H1 (cell line): ENCODE measurements at regions not wholly inside any gene's neighbourhood (a gene's known extent, or its start where the extent isn't known, plus 50 kb on each side); places are given as distances from the start of the nearest gene placed in this dataset.

Experiments used
- CTCF ChIA-PET: fragments of 300-600 bp; sonication (Branson Sonifier 250); formaldehyde crosslinking; loops from one replicate; lab custom pipeline; 2021; ENCODE audit not compliant: partially characterized antibody; lab: Charles Lee
- POLR2A ChIA-PET: fragments of 300-600 bp; sonication (Branson Sonifier 250); formaldehyde crosslinking; loops from one replicate; lab custom pipeline; 2021; ENCODE audit warnings: inconsistent platforms; ENCODE audit not compliant: partially characterized antibody; lab: Charles Lee
- DNase-seq, 2 experiments: peaks; one replicate each; pipeline versions ENCODE4 v3.0.0 to v3.0.0-alpha.2; 2010 to 2022; ENCODE audit warnings: low spot score in 2 of 2, low read depth in 1 of 2, mixed read lengths in 1 of 2
- FAIRE-seq: peaks from 2 replicates; lab custom pipeline; 2011; peaks lifted over from hg19 to GRCh38; lab: Jason Lieb, UNC
- H2AFZ ChIP-seq: 2 replicates; pipeline ENCODE4 v1.8.1; 2012; ENCODE audit warnings: low read length, inconsistent platforms
- H2AK5ac ChIP-seq: 2 replicates; pipeline ENCODE4 v1.6.1; 2013; ENCODE audit warnings: low read depth, low read length
- H2BK120ac ChIP-seq: replicated peaks from 2 replicates; pipeline ENCODE3; 2013; ENCODE audit warnings: low read depth, low read length, inconsistent platforms
- H2BK12ac ChIP-seq: 2 replicates; pipeline ENCODE4 v1.6.1; 2013; ENCODE audit warnings: low read depth, low read length
- H2BK15ac ChIP-seq: 2 replicates; pipeline ENCODE4 v1.6.1; 2013; ENCODE audit warnings: low read length
- H2BK20ac ChIP-seq: 2 replicates; pipeline ENCODE4 v1.6.1; 2013; ENCODE audit warnings: low read length
- H2BK5ac ChIP-seq: 2 replicates; pipeline ENCODE4 v1.6.1; 2013; ENCODE audit warnings: low read depth, low read length
- H3K14ac ChIP-seq: 2 replicates; pipeline ENCODE4 v1.6.1; 2013; ENCODE audit warnings: inconsistent platforms; ENCODE audit not compliant: insufficient read length
- H3K18ac ChIP-seq: 2 replicates; pipeline ENCODE4 v1.6.1; 2013; ENCODE audit warnings: low read length; ENCODE audit errors: extremely low read depth
- H3K23ac ChIP-seq: 2 replicates; pipeline ENCODE4 v1.6.1; 2013; ENCODE audit warnings: inconsistent platforms; ENCODE audit not compliant: insufficient read length
- H3K23me2 ChIP-seq: 2 replicates; pipeline ENCODE4 v1.6.1; 2013; ENCODE audit warnings: low read depth, low read length
- H3K27ac ChIP-seq: 2 replicates; pipeline ENCODE4 v1.6.1; 2011; ENCODE audit warnings: low read depth, low read length, inconsistent platforms
- H3K27me3 ChIP-seq, 4 experiments: replicated peaks in 1 of 4; 1 replicate in 1 of 4; 2 replicates in 3 of 4; pipeline versions ENCODE4 v1.6.1 to v1.8.1; 2011 to 2013; ENCODE audit warnings: low read length in 3 of 4, mild to moderate bottlenecking in 3 of 4, inconsistent platforms in 2 of 4, mixed read lengths in 2 of 4, moderate library complexity in 1 of 4; ENCODE audit not compliant: control insufficient read depth in 3 of 4, insufficient read depth in 3 of 4; ENCODE audit errors: extremely low read depth in 1 of 4
- H3K36me3 ChIP-seq, 4 experiments: 2 replicates each; pipeline versions ENCODE4 v1.6.1 to v1.8.1; 2011 to 2013; ENCODE audit warnings: mild to moderate bottlenecking in 4 of 4, low read length in 3 of 4, moderate library complexity in 2 of 4, control low read depth in 1 of 4, inconsistent platforms in 1 of 4; ENCODE audit not compliant: insufficient read depth in 4 of 4, control insufficient read depth in 2 of 4
- H3K4ac ChIP-seq: replicated peaks from 2 replicates; pipeline ENCODE3; 2013; ENCODE audit warnings: low read length, low read depth, mixed read lengths, inconsistent platforms; ENCODE audit not compliant: insufficient read length
- H3K4me1 ChIP-seq, 4 experiments: replicated peaks in 1 of 4; 1 replicate in 1 of 4; 2 replicates in 3 of 4; pipeline versions ENCODE4 v1.6.1 to v1.8.1; 2011 to 2013; ENCODE audit warnings: low read length in 3 of 4, inconsistent platforms in 2 of 4, mixed read lengths in 1 of 4; ENCODE audit not compliant: insufficient read depth in 4 of 4, control insufficient read depth in 3 of 4
- H3K4me2 ChIP-seq, 2 experiments: 2 replicates each; pipeline versions ENCODE4 v1.6.1 to v1.8.1; 2011 to 2013; ENCODE audit warnings: low read depth in 2 of 2, low read length in 2 of 2, control low read depth in 1 of 2, inconsistent platforms in 1 of 2, mild to moderate bottlenecking in 1 of 2; ENCODE audit not compliant: insufficient read depth in 1 of 2
- H3K4me3 ChIP-seq, 4 experiments: fragments of 200-600, 300-600 bp in 1 of 4; sonication (generic), shearing (Covaris generic), sonication (Bioruptor Twin) in 1 of 4; 2 replicates each; pipeline versions ENCODE4 v1.5.1 to v1.8.1; 2011 to 2016; ENCODE audit warnings: low read length in 4 of 4, low read depth in 3 of 4, control low read depth in 2 of 4, inconsistent platforms in 2 of 4, mild to moderate bottlenecking in 2 of 4, mixed read lengths in 1 of 4, moderate library complexity in 1 of 4; ENCODE audit not compliant: insufficient read depth in 2 of 4; ENCODE audit errors: extremely low read depth in 1 of 4
- H3K56ac ChIP-seq: replicated peaks from 2 replicates; pipeline ENCODE3; 2013; ENCODE audit warnings: low read depth, mild to moderate bottlenecking, mixed read lengths, low read length, inconsistent platforms; ENCODE audit not compliant: insufficient read length
- H3K79me1 ChIP-seq: 2 replicates; pipeline ENCODE4 v1.6.1; 2013; ENCODE audit warnings: low read depth, low read length, control low read depth
- H3K79me2 ChIP-seq, 2 experiments: 2 replicates each; pipeline versions ENCODE4 v1.6.1 to v1.8.1; 2012 to 2013; ENCODE audit warnings: low read length in 2 of 2, mild to moderate bottlenecking in 2 of 2, inconsistent platforms in 1 of 2; ENCODE audit not compliant: insufficient read depth in 2 of 2, control insufficient read depth in 1 of 2
- H3K9ac ChIP-seq, 4 experiments: replicated peaks in 1 of 4; 1 replicate in 1 of 4; 2 replicates in 3 of 4; pipeline versions ENCODE4 v1.6.1 to v1.8.1; 2011 to 2013; ENCODE audit warnings: low read depth in 3 of 4, low read length in 3 of 4, control low read depth in 2 of 4, mild to moderate bottlenecking in 2 of 4, moderate library complexity in 2 of 4, inconsistent platforms in 1 of 4; ENCODE audit errors: extremely low read depth in 1 of 4
- H3K9me3 ChIP-seq, 2 experiments: 2 replicates each; pipeline versions ENCODE4 v1.6.1 to v1.8.1; 2012 to 2013; ENCODE audit warnings: mild to moderate bottlenecking in 2 of 2, moderate library complexity in 2 of 2, control low read depth in 1 of 2, inconsistent platforms in 1 of 2, low read depth in 1 of 2, low read length in 1 of 2, mixed read lengths in 1 of 2; ENCODE audit not compliant: insufficient read depth in 2 of 2
- H4K20me1 ChIP-seq, 2 experiments: replicated peaks in 1 of 2; 2 replicates each; pipeline versions ENCODE3 to v1.8.1; 2011 to 2013; ENCODE audit warnings: inconsistent platforms in 2 of 2, low read length in 2 of 2, mild to moderate bottlenecking in 1 of 2; ENCODE audit not compliant: insufficient read depth in 2 of 2, control insufficient read depth in 1 of 2
- H4K5ac ChIP-seq: 2 replicates; pipeline ENCODE4 v1.6.1; 2013; ENCODE audit warnings: low read length, low read depth, mixed read lengths, inconsistent platforms; ENCODE audit not compliant: insufficient read length
- H4K8ac ChIP-seq: 2 replicates; pipeline ENCODE4 v1.8.0; 2013; ENCODE audit warnings: mild to moderate bottlenecking, moderate library complexity, low read length, inconsistent platforms; ENCODE audit not compliant: insufficient read depth; ENCODE audit errors: extremely low read depth
- H4K91ac ChIP-seq: replicated peaks from 2 replicates; pipeline ENCODE3; 2013; ENCODE audit warnings: low read length, mixed read lengths, inconsistent platforms; ENCODE audit not compliant: insufficient read length
- ASH2L ChIP-seq: fragments of 200-600, 300-600 bp; sonication (generic); IDR thresholded peaks from one replicate; pipeline ENCODE4 v1.7.1; 2017; ENCODE audit warnings: low read length
- ATF3 ChIP-seq: IDR thresholded peaks from 2 replicates; pipeline ENCODE4 v1.6.1; 2011; ENCODE audit warnings: low read depth, mild to moderate bottlenecking, low read length; ENCODE audit not compliant: insufficient read depth
- E2F6 ChIP-seq: IDR thresholded peaks from 2 replicates; pipeline ENCODE4 v1.6.1; 2012; ENCODE audit warnings: inconsistent platforms
- KDM5A ChIP-seq: fragments of 200-600 bp; IDR thresholded peaks from 2 replicates; pipeline ENCODE4 v1.7.1; 2012; ENCODE audit warnings: mild to moderate bottlenecking, low read length, inconsistent platforms, mixed read lengths
- MAFK ChIP-seq: IDR thresholded peaks from 2 replicates; pipeline ENCODE4 v1.6.1; 2012; ENCODE audit warnings: low read depth, mild to moderate bottlenecking, improper control_type of control experiment, low read length
- PHF8 ChIP-seq: fragments of 200-600 bp; sonication (generic); conservative IDR thresholded peaks from 2 replicates; pipeline ENCODE4 v1.7.1; 2012; ENCODE audit warnings: low read depth, mild to moderate bottlenecking, inconsistent platforms, low read length, moderate library complexity
- POU5F1 ChIP-seq: IDR thresholded peaks from 2 replicates; pipeline ENCODE4 v1.6.1; 2011; ENCODE audit warnings: low read depth, mild to moderate bottlenecking, low read length, moderate library complexity
- RFX5 ChIP-seq: IDR thresholded peaks from 2 replicates; pipeline ENCODE4 v1.6.1; 2011; ENCODE audit warnings: low read depth, low read length, improper control_type of control experiment, borderline replicate concordance
- RNF2 ChIP-seq: fragments of 200-900, 300-1000 bp; sonication (generic); IDR thresholded peaks from 2 replicates; pipeline ENCODE4 v1.7.1; 2016; ENCODE audit warnings: borderline replicate concordance, low read depth, mild to moderate bottlenecking, antibody characterized with exemption, low read length; ENCODE audit not compliant: poor library complexity, severe bottlenecking; ENCODE audit errors: missing control alignments
- RXRA ChIP-seq: IDR thresholded peaks from 2 replicates; pipeline ENCODE4 v1.6.1; 2011; ENCODE audit warnings: low read depth, mild to moderate bottlenecking, low read length, moderate library complexity; ENCODE audit not compliant: insufficient read depth
- SIRT6 ChIP-seq: IDR thresholded peaks from one replicate; pipeline ENCODE4 v1.7.1; 2012; ENCODE audit warnings: low read length, inconsistent platforms
- TAF1 ChIP-seq: IDR thresholded peaks from 2 replicates; pipeline ENCODE4 v1.6.1; 2011; ENCODE audit warnings: mild to moderate bottlenecking, low read depth, low read length
- TCF12 ChIP-seq: IDR thresholded peaks from 2 replicates; pipeline ENCODE4 v1.6.1; 2011; ENCODE audit warnings: low read depth, mild to moderate bottlenecking, low read length
- WGBS, 2 experiments: shearing (Covaris generic) in 1 of 2; methylation state at CpG; one replicate each; pipeline versions ENCODE4 v1.1.6 to v1.1.7; 2013 to 2015; ENCODE audit warnings: low lambda C conversion rate in 2 of 2, mixed read lengths in 2 of 2, inconsistent platforms in 1 of 2, low coverage in 1 of 2, missing lambda C conversion rate in 1 of 2; ENCODE audit not compliant: insufficient replicate concordance in 2 of 2, insufficient coverage in 1 of 2, insufficient read length in 1 of 2; ENCODE audit errors: extremely low coverage in 1 of 2, missing lambda C conversion rate in 1 of 2; 5-methylcytosine and 5-hydroxymethylcytosine counted together

DNA sequence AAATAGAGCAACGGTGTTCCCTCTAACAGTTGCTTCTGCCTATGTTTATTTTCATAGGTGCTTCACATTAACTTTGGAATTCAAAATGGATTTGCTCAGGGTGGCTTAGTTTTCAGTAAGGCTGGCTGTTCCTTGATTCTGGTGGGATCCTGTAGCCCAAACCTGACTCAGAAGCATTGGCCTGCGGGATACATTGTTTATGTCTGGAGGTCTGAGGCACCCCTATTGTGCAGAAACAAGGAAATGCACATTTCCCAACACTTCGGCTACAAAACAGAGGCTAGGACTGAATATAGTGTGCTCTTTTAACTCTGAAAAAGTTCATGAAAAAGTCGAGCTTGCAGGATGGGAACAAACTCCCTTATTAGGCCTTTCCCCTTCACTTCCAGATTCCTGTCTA, 133.8 kb upstream of the F3 start:
- 85% methylated on average over 4 of the region's 4 CpGs; no CpG with 5 or more reads in 1 of the 2 experiments for WGBS, 2 experiments
- no peak overlapping the region for H4K8ac ChIP-seq
- no peaks in the 10 kb centered on the region for H3K79me1 ChIP-seq
- H3K36me3 ChIP-seq, result no peaks in the 10 kb centered on the region
- no peak overlapping the region for H3K4me3 ChIP-seq
- DNase-seq (no peak), FAIRE-seq (no peak)
- no peak overlapping the region for H2BK5ac ChIP-seq
- H3K4me2 ChIP-seq, result no peak overlapping the region
- no peak overlapping the region for H2BK20ac ChIP-seq
- H2AFZ ChIP-seq, result no peak overlapping the region
- peaks cover 0 to 3% (median 0%) of the 10 kb centered on the region in 4 experiments; a peak in 1 of 7 replicates for H3K4me1 ChIP-seq
- H3K9ac ChIP-seq, result no peak overlapping the region
- H3K9me3 ChIP-seq, result no peaks in the 10 kb centered on the region
- no peaks in the 10 kb centered on the region for H3K79me2 ChIP-seq
- ChIA-PET POLR2A (no interaction called here), CTCF (interaction anchor here (1.1 to 1.4 kb wide), 2 partner anchors 40 to 77 kb away, joined by 3 to 6 read pairs; no protein-coding TSS in a partner anchor)
- H3K18ac ChIP-seq, result no peak overlapping the region
- H2BK12ac ChIP-seq, result no peak overlapping the region
- H2BK120ac ChIP-seq, result no peak overlapping the region
- H3K27ac ChIP-seq, result no peak overlapping the region
- H3K56ac ChIP-seq, result no peak overlapping the region
- no peak overlapping the region for H3K23ac ChIP-seq
- no peak overlapping the region for H3K14ac ChIP-seq
- no peak overlapping the region for H4K91ac ChIP-seq
- H3K27me3 ChIP-seq, result no peaks in the 10 kb centered on the region
- no peak overlapping the region for H3K4ac ChIP-seq
- no peak overlapping the region for H2AK5ac ChIP-seq
- no peaks in the 10 kb centered on the region for H4K20me1 ChIP-seq
- no peak overlapping the region for H2BK15ac ChIP-seq
- no peak overlapping the region for H4K5ac ChIP-seq
- no peaks in the 10 kb centered on the region; the same call in 1 of the 2 replicates for H3K23me2 ChIP-seq
- no peak for TF ChIP-seq PHF8
- no peak for TF ChIP-seq SIRT6
- no peak for TF ChIP-seq ASH2L
- TF ChIP-seq MAFK, result no peak
- TF ChIP-seq KDM5A, result no peak
- no peak for TF ChIP-seq TAF1
- TF ChIP-seq ATF3, result no peak
- no peak for TF ChIP-seq E2F6
- no peak for TF ChIP-seq RFX5
- TF ChIP-seq POU5F1, result no peak
- no peak for TF ChIP-seq RXRA
- TF ChIP-seq TCF12, result no peak
- no peak for TF ChIP-seq RNF2
